NCI-H526 treated with DMSO at 0.1 percent for 48 hours (cell line): ENCODE measurements at regions not wholly inside any gene's neighbourhood (a gene's known extent, or its start where the extent isn't known, plus 50 kb on each side); places are given as distances from the start of the nearest gene placed in this dataset.
"Not testable (repeated sequence)": the region's sequence is repeated elsewhere in the genome, so short reads cannot be mapped to it uniquely, and the experiment has no call there.

Experiments
- DNase-seq: peaks from one replicate; lab custom pipeline; 2025; lab: John Stamatoyannopoulos, UW

GRCh38 chr6:25160134-25160533, 119.0 kb upstream of the CARMIL1 start:
- DNase-seq, result not testable (repeated sequence)

GRCh38 chr6:25165177-25165576, 114.0 kb upstream of the CARMIL1 start:
- DNase-seq, result no peak

GRCh38 chr6:25165800-25166199, 113.4 kb upstream of the CARMIL1 start:
- DNase-seq, result no peak

- no peak for DNase-seq
These were observed 112.0 kb upstream of the CARMIL1 start for GRCh38 chr6:25166955-25167748.

DNA sequence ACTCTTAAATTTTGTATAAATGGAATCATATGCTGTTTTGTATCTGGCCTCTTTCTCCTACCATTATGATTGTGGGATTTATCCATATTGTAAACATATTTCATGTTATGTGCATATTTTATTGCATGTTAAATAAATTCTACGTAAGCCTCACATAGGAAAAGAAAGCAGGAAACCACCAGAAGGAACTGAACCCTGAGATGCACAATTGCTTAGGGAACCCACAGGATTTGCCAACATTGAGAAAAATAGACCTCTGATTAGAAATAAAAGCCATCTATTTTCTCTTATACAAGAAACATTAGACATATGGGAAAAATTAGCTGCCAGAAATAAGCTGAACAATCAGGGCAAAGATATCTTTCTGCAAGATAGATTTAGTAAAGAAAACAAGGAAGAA, 111.2 kb upstream of the CARMIL1 start:
- DNase-seq, result no peak

GRCh38 chr6:25168637-25169036, 110.5 kb upstream of the CARMIL1 start:
- DNase-seq, result no peak

- no peak for DNase-seq
These were observed 109.6 kb upstream of the CARMIL1 start for GRCh38 chr6:25169553-25169952.

- no peak for DNase-seq
These were observed 109.2 kb upstream of the CARMIL1 start for GRCh38 chr6:25169961-25170360.

DNA sequence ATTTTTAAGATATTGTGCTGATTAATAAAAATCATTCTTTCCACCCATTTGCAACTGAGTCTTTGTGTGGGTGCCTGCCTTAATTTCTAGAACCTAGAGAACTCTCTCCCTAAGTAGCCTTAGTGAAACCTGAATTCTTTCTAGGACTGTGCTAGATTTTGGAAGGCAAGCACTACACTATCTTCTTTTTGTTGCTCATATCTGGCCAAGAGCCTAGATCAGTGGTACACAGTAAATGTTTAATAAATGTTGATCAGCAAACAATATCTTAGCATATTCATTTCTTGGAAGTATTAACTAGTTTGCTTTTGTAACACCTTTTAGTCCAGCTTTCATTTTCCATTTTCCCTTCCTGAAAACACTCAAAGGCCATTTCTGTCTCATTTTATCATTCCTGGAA, 108.5 kb upstream of the CARMIL1 start:
- DNase-seq, result no peak

DNA sequence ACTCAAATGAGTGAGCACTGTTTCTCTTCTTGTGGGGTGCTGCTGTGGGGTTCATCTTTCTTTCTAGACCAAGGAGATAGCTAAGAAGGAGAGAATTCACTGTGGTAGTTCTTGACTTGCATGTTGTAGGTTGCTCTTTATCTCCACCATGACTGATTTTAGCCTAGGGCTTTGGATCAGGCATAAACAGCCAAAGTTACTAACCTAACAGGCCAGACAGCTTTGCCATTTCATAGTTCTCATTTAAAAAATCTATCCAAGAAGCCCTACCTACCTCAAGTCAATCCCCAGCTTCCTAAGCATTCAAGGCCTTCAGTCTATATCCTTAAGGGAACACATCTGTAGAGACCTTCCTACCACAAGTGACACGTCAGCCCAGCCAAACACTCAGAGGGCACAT, 107.9 kb upstream of the CARMIL1 start:
- DNase-seq, result no peak

DNA sequence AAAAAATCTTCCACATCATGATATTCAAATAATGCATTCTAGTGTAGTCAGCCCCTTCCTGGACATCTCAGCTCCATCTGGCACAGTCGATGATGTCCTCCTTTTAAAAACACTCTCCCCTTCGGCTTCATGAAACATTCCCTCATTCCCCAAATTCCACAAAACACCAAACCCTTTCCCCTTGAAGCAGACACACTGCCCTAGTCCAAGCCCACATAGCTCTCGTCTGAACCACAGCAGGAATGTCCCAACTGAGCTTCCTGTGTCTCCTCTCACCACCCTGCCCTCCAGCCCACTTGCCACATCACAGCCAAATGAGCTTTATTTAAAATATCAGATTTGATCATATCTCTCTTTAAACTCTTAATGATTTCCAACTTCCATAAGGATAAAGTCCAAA, 106.4 kb upstream of the CARMIL1 start:
- no peak for DNase-seq

DNA sequence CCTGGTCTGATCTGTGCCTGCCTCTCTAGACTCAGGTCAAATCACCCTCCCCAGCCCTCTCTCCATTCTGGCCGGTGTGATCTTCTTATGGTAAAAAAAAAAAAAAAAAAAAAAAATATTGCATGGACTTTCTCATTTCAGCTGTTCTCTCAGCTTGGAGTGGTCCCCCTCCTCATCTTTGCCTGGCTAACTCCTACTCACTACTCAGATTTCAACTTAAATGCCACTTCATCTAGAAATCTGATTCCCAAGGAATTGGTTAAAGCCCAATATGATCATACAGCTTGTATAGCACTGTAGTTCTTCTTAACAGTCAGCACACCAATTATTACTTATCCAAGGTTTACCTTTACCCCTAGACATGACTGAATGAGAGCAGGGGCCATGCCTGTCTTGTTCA, 105.9 kb upstream of the CARMIL1 start:
- DNase-seq, result no peak

GRCh38 chr6:25173951-25174474, 105.2 kb upstream of the CARMIL1 start:
- no peak for DNase-seq

DNA sequence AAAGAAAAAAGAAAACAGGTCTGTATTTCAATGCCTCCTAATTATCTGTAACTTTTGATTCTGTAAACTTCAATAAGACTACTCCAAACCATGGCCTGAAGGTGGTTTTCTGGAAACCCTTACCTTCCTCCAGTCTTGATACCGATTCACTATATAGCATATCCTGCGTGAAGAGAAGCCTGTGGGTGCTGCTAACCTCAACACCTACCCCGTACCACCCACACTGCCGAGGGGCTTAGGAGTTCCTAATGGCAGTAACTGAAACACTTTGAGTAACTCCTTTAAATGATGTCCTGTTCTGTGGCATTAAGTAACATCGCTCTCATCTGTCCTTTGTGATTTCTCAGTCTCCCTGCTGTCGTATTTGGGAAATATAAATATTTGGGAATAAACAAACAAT, 104.5 kb upstream of the CARMIL1 start:
- no peak for DNase-seq

- no peak for DNase-seq
These were observed 104.0 kb upstream of the CARMIL1 start for GRCh38 chr6:25175196-25175595.

DNA sequence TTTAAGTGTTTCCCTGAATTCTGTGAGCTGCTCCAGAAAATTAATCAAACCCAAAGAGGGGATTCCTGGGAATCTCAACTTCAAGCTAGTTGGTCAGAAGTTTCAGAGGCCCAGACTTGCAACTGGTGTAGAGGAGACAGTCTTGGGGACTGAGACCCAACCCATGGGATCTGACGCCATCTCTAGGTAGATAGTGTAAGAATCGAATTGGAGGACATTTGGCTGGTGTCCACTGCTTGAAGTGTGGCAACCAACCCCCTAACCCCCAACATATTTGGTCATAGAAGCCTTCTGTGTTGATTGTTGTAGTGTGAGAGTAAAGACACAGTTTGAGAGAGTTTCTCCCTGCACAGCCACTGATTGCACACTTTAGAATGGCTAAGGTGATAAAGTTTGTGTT, 103.5 kb upstream of the CARMIL1 start:
- DNase-seq, result no peak

GRCh38 chr6:25176466-25176865, 102.7 kb upstream of the CARMIL1 start:
- DNase-seq, result no peak

- DNase-seq, result no peak
These were observed 101.6 kb upstream of the CARMIL1 start for GRCh38 chr6:25177500-25178028.

- no peak for DNase-seq
These were observed 100.7 kb upstream of the CARMIL1 start for GRCh38 chr6:25178336-25179035.

GRCh38 chr6:25179051-25179778, 100.0 kb upstream of the CARMIL1 start:
- no peak for DNase-seq

- no peak for DNase-seq
These were observed 98.4 kb upstream of the CARMIL1 start for GRCh38 chr6:25180630-25181349.

GRCh38 chr6:25181350-25181724, 97.8 kb upstream of the CARMIL1 start:
- DNase-seq, result no peak
